ENCODE measurements at regions not wholly inside any gene's neighbourhood (a gene's known extent, or its start where the extent isn't known, plus 50 kb on each side); places are given as distances from the start of the nearest gene placed in this dataset.

GRCh38 chr5:3654515-3654914 is 58.9 kb downstream of the IRX1 start:
- no peak for DNase-seq

- no peak for DNase-seq
These were observed 61.2 kb downstream of the IRX1 start for GRCh38 chr5:3656803-3657202.

- DNase-seq, result no peak
These were observed 61.9 kb downstream of the IRX1 start for GRCh38 chr5:3657364-3658022.

GRCh38 chr5:3658929-3659328 is 63.3 kb downstream of the IRX1 start:
- DNase-seq, result no peak

GRCh38 chr5:3659907-3660306 is 64.3 kb downstream of the IRX1 start:
- no peak for DNase-seq

GRCh38 chr5:3660630-3661029 is 65.0 kb downstream of the IRX1 start:
- no peak for DNase-seq

- DNase-seq, result no peak
These were observed 66.2 kb downstream of the IRX1 start for GRCh38 chr5:3661755-3662296.

- DNase-seq, result no peak
These were observed 66.7 kb downstream of the IRX1 start for GRCh38 chr5:3662344-3662743.

- DNase-seq, result no peak
These were observed 75.7 kb downstream of the IRX1 start for GRCh38 chr5:3671337-3671736.

GRCh38 chr5:3678801-3679200 is 83.2 kb downstream of the IRX1 start:
- no peak for DNase-seq

- DNase-seq, result no peak
These were observed 85.2 kb downstream of the IRX1 start for GRCh38 chr5:3680821-3681220.

- no peak for DNase-seq
These were observed 88.5 kb downstream of the IRX1 start for GRCh38 chr5:3684118-3684517.

- no peak for DNase-seq
These were observed 89.2 kb downstream of the IRX1 start for GRCh38 chr5:3684771-3685354.

GRCh38 chr5:3694819-3695218 is 99.2 kb downstream of the IRX1 start:
- DNase-seq, result no peak

GRCh38 chr5:3695818-3696217 is 100.2 kb downstream of the IRX1 start:
- DNase-seq, result no peak

GRCh38 chr5:3698412-3698811 is 102.8 kb downstream of the IRX1 start:
- no peak for DNase-seq

- DNase-seq, result no peak
These were observed 106.1 kb downstream of the IRX1 start for GRCh38 chr5:3701694-3702093.

GRCh38 chr5:3704661-3705060 is 109.0 kb downstream of the IRX1 start:
- DNase-seq, result no peak

GRCh38 chr5:3709068-3709716 is 113.6 kb downstream of the IRX1 start:
- no peak for DNase-seq

GRCh38 chr5:3709717-3710348 is 114.2 kb downstream of the IRX1 start:
- DNase-seq, result no peak

- DNase-seq, result no peak
These were observed 119.4 kb downstream of the IRX1 start for GRCh38 chr5:3715062-3715461.

- no peak for DNase-seq
These were observed 134.0 kb downstream of the IRX1 start for GRCh38 chr5:3729631-3730030.

- DNase-seq, result no peak
These were observed 139.0 kb downstream of the IRX1 start for GRCh38 chr5:3734632-3735031.

GRCh38 chr5:3736466-3736865 is 140.8 kb downstream of the IRX1 start:
- no peak for DNase-seq
